Esophagus muscularis mucosa (tissue), 4 donors: ENCODE measurements at regions not wholly inside any gene's neighbourhood (a gene's known extent, or its start where the extent isn't known, plus 50 kb on each side); places are given as distances from the start of the nearest gene placed in this dataset.
A peak's percentile ranks its signal among the peaks of the same experiment; 100 is the strongest.

ENCODE experiments used
- DNase-seq: peaks from one replicate; pipeline ENCODE4 v3.0.0-alpha.2; 2017; ENCODE audit errors: extremely low spot score
- H3K27ac ChIP-seq, 4 donors: fragments of 200-600 bp; sonication (generic); replicated peaks in 1 of 4; 1 replicate in 3 of 4; 2 replicates in 1 of 4; pipeline ENCODE4 v1.5.1; 2016 to 2019; ENCODE audit warnings: mild to moderate bottlenecking in 1 of 4
- H3K27me3 ChIP-seq, 4 donors: fragments of 200-600 bp; sonication (generic); one replicate each; pipeline versions ENCODE4 v1.5.1 to v1.6.0; 2016 to 2019
- H3K36me3 ChIP-seq, 4 donors: fragments of 200-600 bp; sonication (generic); one replicate each; pipeline ENCODE4 v1.5.1; 2016 to 2019
- H3K4me1 ChIP-seq, 4 donors: fragments of 200-600 bp; sonication (generic); one replicate each; pipeline ENCODE4 v1.5.1; 2016 to 2019
- H3K4me3 ChIP-seq, 4 donors: fragments of 200-600 bp; sonication (generic); 1 replicate in 2 of 4; 2 replicates in 2 of 4; pipeline ENCODE4 v1.5.1; 2016 to 2019; ENCODE audit warnings: mild to moderate bottlenecking in 4 of 4, moderate library complexity in 1 of 4
- H3K9me3 ChIP-seq, 4 donors: fragments of 200-600 bp; sonication (generic); 1 replicate in 3 of 4; 2 replicates in 1 of 4; pipeline ENCODE4 v1.5.1; 2016 to 2019
- CTCF ChIP-seq, 3 experiments: fragments of 200-600 bp in 2 of 3; fragments of 450-650 bp in 1 of 3; sonication (generic) in 2 of 3; IDR thresholded peaks; one replicate each; pipeline ENCODE4 v1.5.1; 2017 to 2019; ENCODE audit warnings: antibody characterized with exemption in 3 of 3, mild to moderate bottlenecking in 2 of 3, moderate library complexity in 1 of 3
- EP300 ChIP-seq: sonication (generic); formaldehyde crosslinking; IDR thresholded peaks from one replicate; pipeline ENCODE4 v1.6.1; 2017; ENCODE audit warnings: antibody characterized with exemption
- POLR2A ChIP-seq: fragments of 450-650 bp; IDR thresholded peaks from one replicate; pipeline ENCODE4 v1.6.1; 2017; ENCODE audit warnings: antibody characterized with exemption, moderate library complexity, mild to moderate bottlenecking, low read depth
- POLR2AphosphoS5 ChIP-seq, 2 donors: sonication (generic); formaldehyde crosslinking; IDR thresholded peaks; one replicate each; pipeline ENCODE4 v1.6.1; 2017; ENCODE audit warnings: antibody characterized with exemption in 2 of 2
- whole genome bisulfite sequencing: methylation state at CpG from one replicate; pipeline ENCODE4 v1.1.5; 2018; 5-methylcytosine and 5-hydroxymethylcytosine counted together
- intact Hi-C: fragments of 100-400 bp; cut with DNase I; formaldehyde crosslinking; loops from one replicate; pipeline ENCODE4 v1.15.1; 2023

GRCh38 chr17:22490399-22490798 lies 798.1 kb downstream of the KCNJ18 start:
- WGBS, result 53% methylated on average over 3 of the region's 3 CpGs
- H3K9me3 ChIP-seq, result peaks cover 0 to 20% (median 12%) of the 10 kb centered on the region in 4 donors
- H3K4me1 ChIP-seq, result no peaks in the 10 kb centered on the region
- no peaks in the 10 kb centered on the region for H3K36me3 ChIP-seq
- no peak overlapping the region for H3K4me3 ChIP-seq
- H3K27ac ChIP-seq, result no peak overlapping the region
- TF ChIP-seq POLR2A, result no peak
- TF ChIP-seq EP300, result no peak
- TF ChIP-seq CTCF (IDR thresholded peaks at IDR 0.05), result no peak
- TF ChIP-seq POLR2AphosphoS5 (IDR thresholded peaks at IDR 0.05), result no peak
- no peak for DNase-seq
- intact Hi-C loops, result no loop called here
- no peaks in the 10 kb centered on the region for H3K27me3 ChIP-seq

GRCh38 chr17:22492331-22492730 lies 800.0 kb downstream of the KCNJ18 start:
- H3K4me1 ChIP-seq, result no peaks in the 10 kb centered on the region
- H3K9me3 ChIP-seq, result peaks cover 0 to 13% (median 4%) of the 10 kb centered on the region in 4 donors
- WGBS, result 60% methylated on average over 4 of the region's 4 CpGs
- H3K27me3 ChIP-seq, result no peaks in the 10 kb centered on the region
- H3K27ac ChIP-seq, result no peak overlapping the region
- no peak overlapping the region for H3K4me3 ChIP-seq
- intact Hi-C loops, result no loop called here
- H3K36me3 ChIP-seq, result no peaks in the 10 kb centered on the region
- no peak for TF ChIP-seq POLR2AphosphoS5 (IDR thresholded peaks at IDR 0.05)
- TF ChIP-seq EP300, result no peak
- TF ChIP-seq POLR2A, result no peak
- no peak for TF ChIP-seq CTCF (IDR thresholded peaks at IDR 0.05)
- no peak for DNase-seq

GRCh38 chr17:22496450-22496849 lies 804.1 kb downstream of the KCNJ18 start:
- no peak overlapping the region for H3K4me3 ChIP-seq
- no peak overlapping the region for H3K27ac ChIP-seq
- no peak for TF ChIP-seq EP300
- TF ChIP-seq POLR2AphosphoS5 (IDR thresholded peaks at IDR 0.05), result no peak
- TF ChIP-seq POLR2A, result no peak
- no peak for TF ChIP-seq CTCF (IDR thresholded peaks at IDR 0.05)
- H3K36me3 ChIP-seq, result no peaks in the 10 kb centered on the region
- H3K9me3 ChIP-seq, result peaks cover 0 to 5% (median 0%) of the 10 kb centered on the region in 4 donors
- no peaks in the 10 kb centered on the region for H3K4me1 ChIP-seq
- no peaks in the 10 kb centered on the region for H3K27me3 ChIP-seq
- 71% methylated on average over 5 of the region's 5 CpGs for WGBS
- DNase-seq, result peak; percentile 81
- intact Hi-C loops, result no loop called here

GRCh38 chr17:22503322-22503899 lies 811.1 kb downstream of the KCNJ18 start:
- TF ChIP-seq POLR2AphosphoS5 (IDR thresholded peaks at IDR 0.05) (no peak), EP300 (no peak), POLR2A (no peak), CTCF (IDR thresholded peaks at IDR 0.05) (no peak)
- H3K4me1 ChIP-seq, result no peaks in the 10 kb centered on the region

GRCh38 chr17:22505660-22506059 lies 813.3 kb downstream of the KCNJ18 start:
- TF ChIP-seq POLR2AphosphoS5 (IDR thresholded peaks at IDR 0.05), result no peak
- TF ChIP-seq POLR2A, result no peak
- TF ChIP-seq CTCF (IDR thresholded peaks at IDR 0.05), result no peak
- TF ChIP-seq EP300, result no peak
- WGBS, result 93% methylated on average over 10 of the region's 10 CpGs
- intact Hi-C loops, result no loop called here
- Histone ChIP-seq H3K27me3 (no peaks in the 10 kb centered on the region), H3K27ac (no peak overlapping the region), H3K9me3 (peaks cover 0 to 12% (median 0%) of the 10 kb centered on the region in 4 donors), H3K4me3 (no peak overlapping the region), H3K4me1 (no peaks in the 10 kb centered on the region), H3K36me3 (no peaks in the 10 kb centered on the region)
- DNase-seq, result no peak

More at GRCh38 chr17:22503322-22503899, 811.1 kb downstream of the KCNJ18 start:
- H3K36me3 ChIP-seq, result no peaks in the 10 kb centered on the region
- H3K4me3 ChIP-seq, result no peak overlapping the region
- WGBS, result 72% methylated on average over 5 of the region's 5 CpGs
- intact Hi-C loops, result no loop called here
- H3K27me3 ChIP-seq, result no peaks in the 10 kb centered on the region
- H3K27ac ChIP-seq, result no peak overlapping the region
- peak; percentile 68 for DNase-seq
- H3K9me3 ChIP-seq, result peaks cover 0 to 12% (median 0%) of the 10 kb centered on the region in 4 donors
